ENCODE measurements at regions not wholly inside any gene's neighbourhood (a gene's known extent, or its start where the extent isn't known, plus 50 kb on each side); places are given as distances from the start of the nearest gene placed in this dataset.

DNA sequence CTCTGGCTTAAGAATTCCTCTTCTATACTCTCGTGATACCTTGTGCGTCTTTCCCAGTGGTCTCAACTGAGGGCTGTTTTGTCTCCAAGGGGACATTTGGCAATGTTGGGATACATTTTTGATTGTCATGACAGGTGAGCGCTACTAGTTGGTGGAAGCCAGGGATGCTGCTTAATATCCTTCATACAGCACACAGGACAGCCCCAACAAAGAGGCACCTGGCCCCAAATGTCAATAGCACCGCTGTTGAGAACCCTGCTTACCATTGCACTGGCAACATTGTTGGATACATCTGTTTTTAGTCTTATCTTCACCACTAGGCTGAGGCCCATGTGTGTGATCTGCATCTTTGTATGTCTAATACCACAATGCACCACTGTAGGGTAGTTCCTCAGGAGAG is 114.1 kb downstream of the C9orf152 start:
- no TSS peak for BruUV-seq (replicated peaks)
- no peak for ATAC-seq
- SMC1A ChIA-PET (ENCODE audit: uncharacterized antibody, unreplicated experiment): interaction anchor here (1.0 kb wide), 1 partner anchor 38 kb away, joined by 4 read pairs; no protein-coding TSS in a partner anchor
- TF ChIP-seq, protein P1, sequence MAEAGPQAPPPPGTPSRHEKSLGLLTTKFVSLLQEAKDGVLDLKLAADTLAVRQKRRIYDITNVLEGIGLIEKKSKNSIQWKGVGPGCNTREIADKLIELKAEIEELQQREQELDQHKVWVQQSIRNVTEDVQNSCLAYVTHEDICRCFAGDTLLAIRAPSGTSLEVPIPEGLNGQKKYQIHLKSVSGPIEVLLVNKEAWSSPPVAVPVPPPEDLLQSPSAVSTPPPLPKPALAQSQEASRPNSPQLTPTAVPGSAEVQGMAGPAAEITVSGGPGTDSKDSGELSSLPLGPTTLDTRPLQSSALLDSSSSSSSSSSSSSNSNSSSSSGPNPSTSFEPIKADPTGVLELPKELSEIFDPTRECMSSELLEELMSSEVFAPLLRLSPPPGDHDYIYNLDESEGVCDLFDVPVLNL (IDR thresholded peaks at IDR 0.05; ENCODE audit: low read depth, low read length): no peak
- TF ChIP-seq ZBED1 (IDR thresholded peaks at IDR 0.05; ENCODE audit: borderline replicate concordance): no peak
- TF ChIP-seq POLR2A (IDR thresholded peaks at IDR 0.05; ENCODE audit: low read depth, low read length): no peak
- TF ChIP-seq ESRRA (IDR thresholded peaks at IDR 0.05; ENCODE audit: low read length): no peak
- TF ChIP-seq GABPA (IDR thresholded peaks at IDR 0.05; ENCODE audit: low read depth): no peak
- no peak for TF ChIP-seq TCF3 (IDR thresholded peaks at IDR 0.05; ENCODE audit: borderline replicate concordance, insufficient read depth, low read depth, low read length)
- TF ChIP-seq, protein P2, sequence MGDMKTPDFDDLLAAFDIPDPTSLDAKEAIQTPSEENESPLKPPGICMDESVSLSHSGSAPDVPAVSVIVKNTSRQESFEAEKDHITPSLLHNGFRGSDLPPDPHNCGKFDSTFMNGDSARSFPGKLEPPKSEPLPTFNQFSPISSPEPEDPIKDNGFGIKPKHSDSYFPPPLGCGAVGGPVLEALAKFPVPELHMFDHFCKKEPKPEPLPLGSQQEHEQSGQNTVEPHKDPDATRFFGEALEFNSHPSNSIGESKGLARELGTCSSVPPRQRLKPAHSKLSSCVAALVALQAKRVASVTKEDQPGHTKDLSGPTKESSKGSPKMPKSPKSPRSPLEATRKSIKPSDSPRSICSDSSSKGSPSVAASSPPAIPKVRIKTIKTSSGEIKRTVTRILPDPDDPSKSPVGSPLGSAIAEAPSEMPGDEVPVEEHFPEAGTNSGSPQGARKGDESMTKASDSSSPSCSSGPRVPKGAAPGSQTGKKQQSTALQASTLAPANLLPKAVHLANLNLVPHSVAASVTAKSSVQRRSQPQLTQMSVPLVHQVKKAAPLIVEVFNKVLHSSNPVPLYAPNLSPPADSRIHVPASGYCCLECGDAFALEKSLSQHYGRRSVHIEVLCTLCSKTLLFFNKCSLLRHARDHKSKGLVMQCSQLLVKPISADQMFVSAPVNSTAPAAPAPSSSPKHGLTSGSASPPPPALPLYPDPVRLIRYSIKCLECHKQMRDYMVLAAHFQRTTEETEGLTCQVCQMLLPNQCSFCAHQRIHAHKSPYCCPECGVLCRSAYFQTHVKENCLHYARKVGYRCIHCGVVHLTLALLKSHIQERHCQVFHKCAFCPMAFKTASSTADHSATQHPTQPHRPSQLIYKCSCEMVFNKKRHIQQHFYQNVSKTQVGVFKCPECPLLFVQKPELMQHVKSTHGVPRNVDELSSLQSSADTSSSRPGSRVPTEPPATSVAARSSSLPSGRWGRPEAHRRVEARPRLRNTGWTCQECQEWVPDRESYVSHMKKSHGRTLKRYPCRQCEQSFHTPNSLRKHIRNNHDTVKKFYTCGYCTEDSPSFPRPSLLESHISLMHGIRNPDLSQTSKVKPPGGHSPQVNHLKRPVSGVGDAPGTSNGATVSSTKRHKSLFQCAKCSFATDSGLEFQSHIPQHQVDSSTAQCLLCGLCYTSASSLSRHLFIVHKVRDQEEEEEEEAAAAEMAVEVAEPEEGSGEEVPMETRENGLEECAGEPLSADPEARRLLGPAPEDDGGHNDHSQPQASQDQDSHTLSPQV (IDR thresholded peaks at IDR 0.05): no peak
- no peak for TF ChIP-seq SMARCA5 (IDR thresholded peaks at IDR 0.05)
- no peak for TF ChIP-seq NFYA (IDR thresholded peaks at IDR 0.05; ENCODE audit: borderline replicate concordance, low read depth, low read length)
- TF ChIP-seq, protein P3, sequence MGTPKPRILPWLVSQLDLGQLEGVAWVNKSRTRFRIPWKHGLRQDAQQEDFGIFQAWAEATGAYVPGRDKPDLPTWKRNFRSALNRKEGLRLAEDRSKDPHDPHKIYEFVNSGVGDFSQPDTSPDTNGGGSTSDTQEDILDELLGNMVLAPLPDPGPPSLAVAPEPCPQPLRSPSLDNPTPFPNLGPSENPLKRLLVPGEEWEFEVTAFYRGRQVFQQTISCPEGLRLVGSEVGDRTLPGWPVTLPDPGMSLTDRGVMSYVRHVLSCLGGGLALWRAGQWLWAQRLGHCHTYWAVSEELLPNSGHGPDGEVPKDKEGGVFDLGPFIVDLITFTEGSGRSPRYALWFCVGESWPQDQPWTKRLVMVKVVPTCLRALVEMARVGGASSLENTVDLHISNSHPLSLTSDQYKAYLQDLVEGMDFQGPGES (IDR thresholded peaks at IDR 0.05): no peak
- no peak for TF ChIP-seq NRF1 (conservative IDR thresholded peaks at IDR 0.05; ENCODE audit: low read depth, low read length)
- TF ChIP-seq, protein P4, sequence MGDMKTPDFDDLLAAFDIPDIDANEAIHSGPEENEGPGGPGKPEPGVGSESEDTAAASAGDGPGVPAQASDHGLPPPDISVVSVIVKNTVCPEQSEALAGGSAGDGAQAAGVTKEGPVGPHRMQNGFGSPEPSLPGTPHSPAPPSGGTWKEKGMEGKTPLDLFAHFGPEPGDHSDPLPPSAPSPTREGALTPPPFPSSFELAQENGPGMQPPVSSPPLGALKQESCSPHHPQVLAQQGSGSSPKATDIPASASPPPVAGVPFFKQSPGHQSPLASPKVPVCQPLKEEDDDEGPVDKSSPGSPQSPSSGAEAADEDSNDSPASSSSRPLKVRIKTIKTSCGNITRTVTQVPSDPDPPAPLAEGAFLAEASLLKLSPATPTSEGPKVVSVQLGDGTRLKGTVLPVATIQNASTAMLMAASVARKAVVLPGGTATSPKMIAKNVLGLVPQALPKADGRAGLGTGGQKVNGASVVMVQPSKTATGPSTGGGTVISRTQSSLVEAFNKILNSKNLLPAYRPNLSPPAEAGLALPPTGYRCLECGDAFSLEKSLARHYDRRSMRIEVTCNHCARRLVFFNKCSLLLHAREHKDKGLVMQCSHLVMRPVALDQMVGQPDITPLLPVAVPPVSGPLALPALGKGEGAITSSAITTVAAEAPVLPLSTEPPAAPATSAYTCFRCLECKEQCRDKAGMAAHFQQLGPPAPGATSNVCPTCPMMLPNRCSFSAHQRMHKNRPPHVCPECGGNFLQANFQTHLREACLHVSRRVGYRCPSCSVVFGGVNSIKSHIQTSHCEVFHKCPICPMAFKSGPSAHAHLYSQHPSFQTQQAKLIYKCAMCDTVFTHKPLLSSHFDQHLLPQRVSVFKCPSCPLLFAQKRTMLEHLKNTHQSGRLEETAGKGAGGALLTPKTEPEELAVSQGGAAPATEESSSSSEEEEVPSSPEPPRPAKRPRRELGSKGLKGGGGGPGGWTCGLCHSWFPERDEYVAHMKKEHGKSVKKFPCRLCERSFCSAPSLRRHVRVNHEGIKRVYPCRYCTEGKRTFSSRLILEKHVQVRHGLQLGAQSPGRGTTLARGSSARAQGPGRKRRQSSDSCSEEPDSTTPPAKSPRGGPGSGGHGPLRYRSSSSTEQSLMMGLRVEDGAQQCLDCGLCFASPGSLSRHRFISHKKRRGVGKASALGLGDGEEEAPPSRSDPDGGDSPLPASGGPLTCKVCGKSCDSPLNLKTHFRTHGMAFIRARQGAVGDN (IDR thresholded peaks at IDR 0.05): no peak
- TF ChIP-seq BCL11A (IDR thresholded peaks at IDR 0.05; ENCODE audit: low read depth, low read length): no peak

More for the DNA sequence above, 114.1 kb downstream of the C9orf152 start:
- Histone ChIP-seq H3K79me2 (ENCODE audit: control insufficient read depth, insufficient read depth, low read length) (peaks cover 58% of the 10 kb centered on the region), H3K4me3 (no peak overlapping the region), H3K9ac (ENCODE audit: control insufficient read depth, insufficient read depth, low read length) (no peak overlapping the region), H2AFZ (ENCODE audit: control insufficient read depth, low read depth, low read length) (no peak overlapping the region), H3K9me3 (replicated peaks; ENCODE audit: control insufficient read depth, insufficient read depth, low read length) (no peaks in the 10 kb centered on the region), H3K4me2 (ENCODE audit: control insufficient read depth, insufficient read depth) (no peak overlapping the region), H3K27ac (ENCODE audit: control insufficient read depth, insufficient read depth) (no peak overlapping the region), H3K27me3 (replicated peaks in 1 of 2; ENCODE audit: control insufficient read depth in 2 of 2, insufficient read depth in 2 of 2, low read length in 1 of 2) (no peaks in the 10 kb centered on the region), H3K4me1 (ENCODE audit: control insufficient read depth, insufficient read depth, low read length) (peaks cover 3% of the 10 kb centered on the region; the same call in 1 of the 2 replicates), H4K20me1 (ENCODE audit: control insufficient read depth, insufficient read depth) (no peaks in the 10 kb centered on the region; the same call in 1 of the 2 replicates), H3K36me3 (ENCODE audit: control insufficient read depth in 2 of 2, insufficient read depth in 2 of 2, low read length in 1 of 2) (peaks cover 0 to 2% of the 10 kb centered on the region in 2 experiments; a peak in 3 of 4 replicates)
- in situ Hi-C loops (cut with MboI): no loop called here
- FAIRE-seq (no peak), DNase-seq (ENCODE audit: low read depth, low spot score) (no peak)
- intact Hi-C loops (cut with micrococcal nuclease; ENCODE audit: unreplicated experiment): no loop called here
- 100% methylated on average over 4 of the region's 4 CpGs for WGBS (ENCODE audit: insufficient coverage, insufficient replicate concordance, low lambda C conversion rate, missing lambda C conversion rate)
- ChIA-PET CTCF (interaction anchor here (1.7 to 2.3 kb wide), 2 partner anchors 11 to 26 kb away, joined by 6 to 10 read pairs; no protein-coding TSS in a partner anchor), POLR2A (interaction anchor here (0.6 kb wide), 1 partner anchor 34 kb away, joined by 3 read pairs; no protein-coding TSS in a partner anchor), RAD21 (ENCODE audit: unreplicated experiment) (interaction anchor here (1.1 kb wide), 1 partner anchor 8 kb away, joined by 3 read pairs; no protein-coding TSS in a partner anchor)
